Lower lobe of right lung (tissue), 2 donors: ENCODE measurements at regions not wholly inside any gene's neighbourhood (a gene's known extent, or its start where the extent isn't known, plus 50 kb on each side); places are given as distances from the start of the nearest gene placed in this dataset.
A peak's percentile ranks its signal among the peaks of the same experiment; 100 is the strongest.

Source experiments
- ATAC-seq, 2 donors: fragments of 200-7000 bp; cut with Tn5 transposase; one replicate each; pipeline ENCODE4 v1.9.1; 2020 to 2022; ENCODE audit warnings: mild to moderate bottlenecking in 2 of 2, moderate library complexity in 2 of 2
- DNase-seq: peaks from one replicate; pipeline ENCODE4 v3.0.0-alpha.2; 2020
- H3K27ac ChIP-seq: fragments of 200-600 bp; one replicate; pipeline ENCODE4 v1.8.0; 2022
- H3K27me3 ChIP-seq: fragments of 200-600 bp; one replicate; pipeline ENCODE4 v1.8.0; 2022; ENCODE audit warnings: low read depth
- H3K36me3 ChIP-seq: fragments of 200-600 bp; one replicate; pipeline ENCODE4 v1.8.0; 2022; ENCODE audit warnings: mild to moderate bottlenecking
- H3K4me1 ChIP-seq: fragments of 200-600 bp; one replicate; pipeline ENCODE4 v1.8.0; 2022
- H3K4me3 ChIP-seq: fragments of 200-600 bp; one replicate; pipeline ENCODE4 v1.8.0; 2022; ENCODE audit warnings: mild to moderate bottlenecking
- H3K9me3 ChIP-seq: fragments of 200-600 bp; one replicate; pipeline ENCODE4 v1.8.0; 2022
- CTCF ChIP-seq: fragments of 200-600 bp; IDR thresholded peaks from one replicate; pipeline ENCODE4 v1.8.0; 2022; ENCODE audit warnings: antibody characterized with exemption, mild to moderate bottlenecking
- intact Hi-C: fragments of 100-400 bp; cut with DNase I; formaldehyde crosslinking; loops from one replicate; pipeline ENCODE4 v1.11.0; 2022
- donor health status: DM: no; HTN: yes; CAD: no; lungs with severe emphysema.

- Histone ChIP-seq H3K4me3 (no peak overlapping the region), H3K36me3 (no peaks in the 10 kb centered on the region), H3K4me1 (no peaks in the 10 kb centered on the region), H3K27me3 (no peaks in the 10 kb centered on the region), H3K27ac (no peak overlapping the region), H3K9me3 (no peaks in the 10 kb centered on the region)
- no peak for ATAC-seq
- TF ChIP-seq CTCF = no peak
- intact Hi-C loops = no loop called here
- DNase-seq = no peak
These were observed 260.3 kb upstream of the CDH10 start for GRCh38 chr5:24904981-24905517.

- Histone ChIP-seq H3K9me3 (no peaks in the 10 kb centered on the region), H3K4me3 (no peak overlapping the region), H3K27ac (no peak overlapping the region), H3K27me3 (no peaks in the 10 kb centered on the region), H3K36me3 (no peaks in the 10 kb centered on the region), H3K4me1 (no peaks in the 10 kb centered on the region)
- ATAC-seq (no peak), DNase-seq (no peak)
- no peak for TF ChIP-seq CTCF
- intact Hi-C loops = no loop called here
These were observed 254.4 kb upstream of the CDH10 start for GRCh38 chr5:24899180-24899579.

GRCh38 chr5:24864244-24864643 is 219.5 kb upstream of the CDH10 start:
- Histone ChIP-seq H3K27me3 (no peaks in the 10 kb centered on the region), H3K27ac (no peak overlapping the region), H3K4me3 (no peak overlapping the region), H3K4me1 (no peaks in the 10 kb centered on the region), H3K36me3 (no peaks in the 10 kb centered on the region), H3K9me3 (no peaks in the 10 kb centered on the region)
- no peak for TF ChIP-seq CTCF
- intact Hi-C loops = no loop called here
- ATAC-seq = no peak
- DNase-seq = no peak

- no peak overlapping the region for H3K4me3 ChIP-seq
- H3K27ac ChIP-seq = no peak overlapping the region
- no peaks in the 10 kb centered on the region for H3K4me1 ChIP-seq
- DNase-seq (no peak), ATAC-seq (no peak)
- no peak for TF ChIP-seq CTCF
- intact Hi-C loops = no loop called here
- no peaks in the 10 kb centered on the region for H3K27me3 ChIP-seq
- no peaks in the 10 kb centered on the region for H3K36me3 ChIP-seq
- no peaks in the 10 kb centered on the region for H3K9me3 ChIP-seq
These were observed 217.3 kb upstream of the CDH10 start for GRCh38 chr5:24862117-24862516.

GRCh38 chr5:24855485-24855884 is 210.7 kb upstream of the CDH10 start:
- intact Hi-C loops = no loop called here
- peak in 1 of 2 donors; percentile 44 for ATAC-seq
- H3K9me3 ChIP-seq = peaks cover 4% of the 10 kb centered on the region
- TF ChIP-seq CTCF = no peak
- H3K4me3 ChIP-seq = no peak overlapping the region
- no peak for DNase-seq
- H3K27me3 ChIP-seq = no peaks in the 10 kb centered on the region
- H3K27ac ChIP-seq = no peak overlapping the region
- no peaks in the 10 kb centered on the region for H3K36me3 ChIP-seq
- H3K4me1 ChIP-seq = no peaks in the 10 kb centered on the region

GRCh38 chr5:24854850-24855249 is 210.1 kb upstream of the CDH10 start:
- Histone ChIP-seq H3K36me3 (no peaks in the 10 kb centered on the region), H3K27ac (no peak overlapping the region), H3K4me1 (no peaks in the 10 kb centered on the region), H3K4me3 (no peak overlapping the region), H3K9me3 (peaks cover 4% of the 10 kb centered on the region), H3K27me3 (no peaks in the 10 kb centered on the region)
- intact Hi-C loops = no loop called here
- TF ChIP-seq CTCF = no peak
- ATAC-seq = no peak
- no peak for DNase-seq
